ENCODE measurements at regions not wholly inside any gene's neighbourhood (a gene's known extent, or its start where the extent isn't known, plus 50 kb on each side); places are given as distances from the start of the nearest gene placed in this dataset.

- H3K36me3 ChIP-seq (ENCODE audit: control insufficient read depth, insufficient read depth, low read length), result no peaks in the 10 kb centered on the region
- H3K9me3 ChIP-seq (replicated peaks; ENCODE audit: control insufficient read depth, low read depth, low read length), result no peaks in the 10 kb centered on the region
- no peak for DNase-seq
- no peak overlapping the region for H3K4me3 ChIP-seq (ENCODE audit: low read length)
- H3K27me3 ChIP-seq (ENCODE audit: control insufficient read depth, insufficient read depth, low read length), result no peaks in the 10 kb centered on the region
- H3K4me1 ChIP-seq (ENCODE audit: control insufficient read depth, insufficient read depth, low read length), result no peaks in the 10 kb centered on the region
- no peak overlapping the region for H3K27ac ChIP-seq (ENCODE audit: low read length)
These were observed 62.7 kb upstream of the BRINP3 start for GRCh38 chr1:190540366-190540765.

- Histone ChIP-seq H3K4me1 (ENCODE audit: control insufficient read depth, insufficient read depth, low read length) (no peaks in the 10 kb centered on the region), H3K27ac (ENCODE audit: low read length) (no peak overlapping the region), H3K4me3 (ENCODE audit: low read length) (no peak overlapping the region), H3K36me3 (ENCODE audit: control insufficient read depth, insufficient read depth, low read length) (no peaks in the 10 kb centered on the region), H3K9me3 (replicated peaks; ENCODE audit: control insufficient read depth, low read depth, low read length) (no peaks in the 10 kb centered on the region), H3K27me3 (ENCODE audit: control insufficient read depth, insufficient read depth, low read length) (no peaks in the 10 kb centered on the region)
- DNase-seq, result no peak
- WGBS (ENCODE audit: insufficient coverage), result no CpG with 5 or more reads among the region's 1 CpG
These were observed 74.0 kb upstream of the BRINP3 start for GRCh38 chr1:190551638-190552037.

GRCh38 chr1:190560161-190560681, 82.6 kb upstream of the BRINP3 start:
- Histone ChIP-seq H3K27ac (ENCODE audit: low read length) (no peak overlapping the region), H3K27me3 (ENCODE audit: control insufficient read depth, insufficient read depth, low read length) (no peaks in the 10 kb centered on the region), H3K4me1 (ENCODE audit: control insufficient read depth, insufficient read depth, low read length) (no peaks in the 10 kb centered on the region), H3K4me3 (ENCODE audit: low read length) (no peak overlapping the region), H3K36me3 (ENCODE audit: control insufficient read depth, insufficient read depth, low read length) (no peaks in the 10 kb centered on the region), H3K9me3 (replicated peaks; ENCODE audit: control insufficient read depth, low read depth, low read length) (no peaks in the 10 kb centered on the region)
- WGBS (ENCODE audit: insufficient coverage), result no CpG with 5 or more reads among the region's 1 CpG
- peak; percentile 7 for DNase-seq

- H3K27me3 ChIP-seq (ENCODE audit: control insufficient read depth, insufficient read depth, low read length), result no peaks in the 10 kb centered on the region
- no peaks in the 10 kb centered on the region for H3K36me3 ChIP-seq (ENCODE audit: control insufficient read depth, insufficient read depth, low read length)
- H3K4me3 ChIP-seq (ENCODE audit: low read length), result no peak overlapping the region
- H3K4me1 ChIP-seq (ENCODE audit: control insufficient read depth, insufficient read depth, low read length), result no peaks in the 10 kb centered on the region
- H3K9me3 ChIP-seq (replicated peaks; ENCODE audit: control insufficient read depth, low read depth, low read length), result no peaks in the 10 kb centered on the region
- DNase-seq, result no peak
- WGBS (ENCODE audit: insufficient coverage), result 88% methylated on average over 5 of the region's 9 CpGs
- no peak overlapping the region for H3K27ac ChIP-seq (ENCODE audit: low read length)
These were observed 85.6 kb upstream of the BRINP3 start for GRCh38 chr1:190563230-190563629.

DNA sequence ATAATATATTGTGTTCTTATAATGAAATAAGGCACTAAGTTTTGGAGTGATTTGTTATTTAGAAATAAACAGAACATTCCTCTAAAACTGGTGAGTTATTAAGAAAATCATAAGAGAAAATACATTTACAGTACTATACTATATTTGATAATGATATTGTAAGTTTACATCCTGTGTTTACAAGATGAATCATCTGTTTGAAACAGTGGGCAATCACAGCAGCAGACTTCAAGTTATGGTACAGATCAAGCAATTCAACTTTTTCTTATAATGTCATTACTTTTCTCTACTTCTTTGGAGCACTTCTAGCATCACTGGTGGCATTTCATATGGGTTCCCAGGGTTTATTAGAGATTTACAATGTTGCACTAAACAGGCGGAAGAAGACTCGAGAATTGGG, 86.5 kb upstream of the BRINP3 start:
- Histone ChIP-seq H3K36me3 (ENCODE audit: control insufficient read depth, insufficient read depth, low read length) (no peaks in the 10 kb centered on the region), H3K9me3 (replicated peaks; ENCODE audit: control insufficient read depth, low read depth, low read length) (no peaks in the 10 kb centered on the region), H3K27me3 (ENCODE audit: control insufficient read depth, insufficient read depth, low read length) (no peaks in the 10 kb centered on the region), H3K4me3 (ENCODE audit: low read length) (no peak overlapping the region), H3K27ac (ENCODE audit: low read length) (no peak overlapping the region), H3K4me1 (ENCODE audit: control insufficient read depth, insufficient read depth, low read length) (no peaks in the 10 kb centered on the region)
- WGBS (ENCODE audit: insufficient coverage), result no CpG with 5 or more reads among the region's 2 CpGs
- no peak for DNase-seq

DNA sequence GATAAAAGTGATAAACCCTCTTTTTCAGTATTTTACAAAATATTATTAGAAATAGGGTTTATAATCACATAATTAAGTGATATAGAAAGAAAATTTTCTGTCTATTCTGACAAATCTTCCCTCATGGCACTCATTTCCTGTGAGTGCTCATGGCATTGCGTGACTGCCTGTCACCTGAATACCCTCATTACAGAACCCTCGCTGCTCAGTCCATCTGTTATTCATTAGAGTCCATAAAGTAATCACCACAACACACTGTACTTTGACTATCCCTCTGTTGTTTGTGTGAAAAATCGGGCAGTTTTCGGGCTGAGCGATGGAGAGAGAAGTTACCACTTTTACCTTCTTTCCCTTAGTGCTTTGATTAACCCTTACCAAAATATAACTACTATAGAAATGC, 100.4 kb upstream of the BRINP3 start:
- H3K4me1 ChIP-seq (ENCODE audit: control insufficient read depth, insufficient read depth, low read length), result no peaks in the 10 kb centered on the region
- no peak overlapping the region for H3K4me3 ChIP-seq (ENCODE audit: low read length)
- H3K27ac ChIP-seq (ENCODE audit: low read length), result no peak overlapping the region
- 80% methylated on average over 1 of the region's 5 CpGs for WGBS (ENCODE audit: insufficient coverage)
- no peaks in the 10 kb centered on the region for H3K9me3 ChIP-seq (replicated peaks; ENCODE audit: control insufficient read depth, low read depth, low read length)
- H3K27me3 ChIP-seq (ENCODE audit: control insufficient read depth, insufficient read depth, low read length), result no peaks in the 10 kb centered on the region
- H3K36me3 ChIP-seq (ENCODE audit: control insufficient read depth, insufficient read depth, low read length), result no peaks in the 10 kb centered on the region
- DNase-seq, result no peak

DNA sequence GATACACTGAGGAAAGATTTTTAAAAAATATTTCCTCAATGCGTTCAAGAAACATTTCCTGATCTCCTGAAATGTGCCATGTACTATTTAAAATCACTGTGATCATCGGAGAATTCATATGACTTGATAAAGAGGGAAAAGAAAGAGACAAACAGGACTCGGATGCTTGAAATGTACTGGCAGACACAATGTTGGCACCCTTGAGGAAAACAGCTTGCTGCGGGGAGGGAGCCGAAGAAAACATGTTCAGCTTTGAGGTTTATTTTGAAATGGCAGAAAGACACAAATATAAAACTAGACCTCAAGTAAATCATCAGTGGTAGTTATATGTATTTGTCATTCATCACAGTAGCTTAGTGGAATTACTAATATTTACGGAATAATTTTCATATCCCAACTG, 100.9 kb upstream of the BRINP3 start:
- Histone ChIP-seq H3K36me3 (ENCODE audit: control insufficient read depth, insufficient read depth, low read length) (no peaks in the 10 kb centered on the region), H3K4me1 (ENCODE audit: control insufficient read depth, insufficient read depth, low read length) (no peaks in the 10 kb centered on the region), H3K4me3 (ENCODE audit: low read length) (no peak overlapping the region), H3K27ac (ENCODE audit: low read length) (no peak overlapping the region), H3K9me3 (replicated peaks; ENCODE audit: control insufficient read depth, low read depth, low read length) (no peaks in the 10 kb centered on the region), H3K27me3 (ENCODE audit: control insufficient read depth, insufficient read depth, low read length) (no peaks in the 10 kb centered on the region)
- DNase-seq, result no peak
- no CpG with 5 or more reads among the region's 6 CpGs for WGBS (ENCODE audit: insufficient coverage)

- H3K36me3 ChIP-seq (ENCODE audit: control insufficient read depth, insufficient read depth, low read length), result no peaks in the 10 kb centered on the region
- H3K4me1 ChIP-seq (ENCODE audit: control insufficient read depth, insufficient read depth, low read length), result no peaks in the 10 kb centered on the region
- no peaks in the 10 kb centered on the region for H3K9me3 ChIP-seq (replicated peaks; ENCODE audit: control insufficient read depth, low read depth, low read length)
- WGBS (ENCODE audit: insufficient coverage), result 0% methylated on average over 1 of the region's 1 CpG
- no peak for DNase-seq
- no peaks in the 10 kb centered on the region for H3K27me3 ChIP-seq (ENCODE audit: control insufficient read depth, insufficient read depth, low read length)
- H3K4me3 ChIP-seq (ENCODE audit: low read length), result no peak overlapping the region
- no peak overlapping the region for H3K27ac ChIP-seq (ENCODE audit: low read length)
These were observed 102.0 kb upstream of the BRINP3 start for GRCh38 chr1:190579552-190580193.

GRCh38 chr1:190583862-190584261, 106.2 kb upstream of the BRINP3 start:
- DNase-seq, result no peak
- Histone ChIP-seq H3K27me3 (ENCODE audit: control insufficient read depth, insufficient read depth, low read length) (no peaks in the 10 kb centered on the region), H3K4me1 (ENCODE audit: control insufficient read depth, insufficient read depth, low read length) (no peaks in the 10 kb centered on the region), H3K9me3 (replicated peaks; ENCODE audit: control insufficient read depth, low read depth, low read length) (no peaks in the 10 kb centered on the region), H3K27ac (ENCODE audit: low read length) (no peak overlapping the region), H3K4me3 (ENCODE audit: low read length) (no peak overlapping the region), H3K36me3 (ENCODE audit: control insufficient read depth, insufficient read depth, low read length) (no peaks in the 10 kb centered on the region)
- no CpG with 5 or more reads among the region's 3 CpGs for WGBS (ENCODE audit: insufficient coverage)

- Histone ChIP-seq H3K9me3 (replicated peaks; ENCODE audit: control insufficient read depth, low read depth, low read length) (no peaks in the 10 kb centered on the region), H3K36me3 (ENCODE audit: control insufficient read depth, insufficient read depth, low read length) (no peaks in the 10 kb centered on the region), H3K4me3 (ENCODE audit: low read length) (no peak overlapping the region), H3K4me1 (ENCODE audit: control insufficient read depth, insufficient read depth, low read length) (no peaks in the 10 kb centered on the region), H3K27ac (ENCODE audit: low read length) (no peak overlapping the region), H3K27me3 (ENCODE audit: control insufficient read depth, insufficient read depth, low read length) (no peaks in the 10 kb centered on the region)
- no CpG with 5 or more reads among the region's 1 CpG for WGBS (ENCODE audit: insufficient coverage)
- DNase-seq, result peak; percentile 7
These were observed 110.8 kb upstream of the BRINP3 start for GRCh38 chr1:190588424-190588823.

DNA sequence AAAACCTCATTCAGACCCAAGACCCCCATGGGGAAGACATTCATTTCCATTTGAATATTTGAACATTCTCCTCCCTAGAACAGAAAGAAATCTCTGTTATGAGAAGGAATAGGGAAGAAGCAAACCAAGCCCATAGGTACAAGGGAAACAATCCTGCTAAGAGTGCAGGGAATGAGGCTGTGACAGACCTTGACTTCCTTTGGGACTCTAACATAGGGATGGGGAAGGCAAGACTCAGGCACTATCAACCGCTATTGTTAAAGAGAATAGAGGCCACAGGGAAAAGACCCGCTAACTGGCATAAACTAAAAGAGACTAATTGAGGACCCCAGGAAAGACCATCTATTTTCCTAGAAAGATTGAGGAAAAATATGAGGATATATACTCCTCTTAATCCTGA, 117.8 kb upstream of the BRINP3 start:
- DNase-seq, result no peak
- Histone ChIP-seq H3K36me3 (ENCODE audit: control insufficient read depth, insufficient read depth, low read length) (no peaks in the 10 kb centered on the region), H3K4me3 (ENCODE audit: low read length) (no peak overlapping the region), H3K27ac (ENCODE audit: low read length) (no peak overlapping the region), H3K9me3 (replicated peaks; ENCODE audit: control insufficient read depth, low read depth, low read length) (no peaks in the 10 kb centered on the region), H3K4me1 (ENCODE audit: control insufficient read depth, insufficient read depth, low read length) (no peaks in the 10 kb centered on the region), H3K27me3 (ENCODE audit: control insufficient read depth, insufficient read depth, low read length) (no peaks in the 10 kb centered on the region)
- WGBS (ENCODE audit: insufficient coverage), result no CpG with 5 or more reads among the region's 2 CpGs
